GM21529 (cell line): ENCODE measurements at regions not wholly inside any gene's neighbourhood (a gene's known extent, or its start where the extent isn't known, plus 50 kb on each side); places are given as distances from the start of the nearest gene placed in this dataset.

ENCODE experiments used
- ATAC-seq: cut with Tn5 transposase; IDR thresholded peaks from one replicate; pipeline ENCODE4 v1.9.1; 2021; ENCODE audit not compliant: unreplicated experiment

DNA sequence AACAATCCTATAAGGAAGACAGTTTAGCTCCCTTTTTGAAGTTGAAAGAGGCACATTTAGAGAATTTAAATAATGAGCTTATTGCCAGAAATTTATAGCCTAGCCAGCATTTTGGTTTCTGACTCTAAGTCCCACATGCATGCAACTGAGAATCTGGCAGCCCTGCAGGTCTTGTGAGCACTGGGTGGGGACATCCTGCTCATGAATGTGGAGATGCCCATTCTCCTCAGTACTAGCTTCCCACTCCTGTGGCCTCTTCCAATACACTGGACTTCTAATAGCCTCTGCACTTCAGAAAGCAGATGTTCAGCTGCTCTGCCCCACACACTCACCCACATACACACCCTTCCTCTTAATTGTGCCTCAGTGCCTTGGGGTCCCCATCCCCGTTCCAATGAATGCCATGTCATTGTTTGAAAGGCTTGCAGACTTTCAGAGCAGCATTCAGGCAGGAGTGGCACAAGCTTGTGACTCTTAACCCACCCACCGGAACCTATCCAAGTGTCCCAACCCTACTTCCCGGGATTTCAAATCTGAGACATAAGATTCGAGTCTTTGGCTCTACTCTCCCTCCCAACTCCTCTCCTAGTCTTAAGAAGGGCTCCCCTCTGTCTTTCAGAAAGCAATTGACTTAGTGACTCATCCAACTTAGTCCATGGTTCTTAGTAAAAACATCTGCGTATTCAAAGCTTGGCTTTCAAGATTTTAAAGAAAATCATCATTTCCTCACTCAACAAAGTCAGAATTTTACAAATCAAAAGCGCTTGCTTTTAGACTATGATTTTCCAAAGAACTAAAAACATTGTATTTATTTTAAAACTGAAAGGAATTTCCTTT, 80.0 kb upstream of the FREM2 start:
- ATAC-seq: no peak

DNA sequence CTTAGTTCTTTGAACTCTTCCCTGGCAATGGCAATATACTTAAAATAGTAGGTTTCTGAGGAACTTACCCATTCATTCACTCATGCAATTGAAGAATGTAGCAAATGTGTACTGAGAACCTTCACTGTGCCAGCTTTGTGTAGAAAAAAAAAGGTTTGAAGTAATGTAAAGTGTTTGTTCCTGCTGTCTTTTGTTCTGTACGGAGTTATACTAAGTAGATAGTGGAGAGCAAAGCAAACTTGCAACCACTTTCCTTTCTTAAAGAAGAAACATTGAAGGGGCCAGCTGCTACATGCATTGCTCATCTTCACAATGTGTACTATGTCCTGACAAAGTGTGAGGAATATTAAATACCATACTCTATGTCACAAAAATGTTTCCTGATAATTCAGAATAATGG, 68.9 kb upstream of the FREM2 start:
- no peak for ATAC-seq

- no peak for ATAC-seq
Measured at GRCh38 chr13:38618336-38618735, 68.5 kb upstream of the FREM2 start.

DNA sequence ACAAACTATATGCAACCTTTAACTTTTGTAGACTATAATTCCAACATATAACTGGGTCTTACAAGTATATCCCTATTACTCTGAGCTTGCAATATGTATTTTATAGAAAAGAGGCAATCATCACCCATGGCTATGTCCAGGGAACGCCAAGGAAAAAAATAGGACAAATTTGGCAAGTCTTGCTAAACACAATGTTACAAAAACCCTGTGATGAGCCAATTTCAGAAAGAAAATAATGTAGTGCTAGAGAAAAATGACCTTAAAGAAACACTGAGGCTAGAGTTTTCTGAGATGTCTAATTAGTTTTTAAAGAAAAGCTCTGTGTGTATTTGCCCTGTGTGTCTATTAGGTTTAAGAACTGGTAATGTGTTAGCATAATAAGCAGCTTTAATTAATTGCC, 68.0 kb upstream of the FREM2 start:
- no peak for ATAC-seq

- ATAC-seq: no peak
Measured at GRCh38 chr13:38620876-38621275, 66.0 kb upstream of the FREM2 start.

DNA sequence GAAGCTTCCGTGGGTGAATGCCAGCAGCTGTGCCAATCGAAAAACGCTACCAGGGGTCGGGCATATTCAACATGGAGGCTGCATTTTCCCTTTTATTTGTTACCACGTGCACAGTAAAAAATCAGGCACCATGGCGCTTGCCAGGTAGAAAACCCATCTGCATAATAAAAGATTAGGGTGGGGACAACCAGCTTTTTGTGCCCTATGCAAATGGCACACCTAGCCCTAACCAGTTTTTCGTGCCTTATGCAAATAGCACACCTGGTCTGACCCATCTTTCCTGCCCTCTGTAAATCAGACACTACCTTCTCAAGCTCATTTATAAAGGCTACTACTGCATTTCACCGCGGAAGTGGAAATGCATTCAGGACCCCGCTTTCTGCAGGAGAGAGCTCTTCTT, 62.1 kb upstream of the FREM2 start:
- no peak for ATAC-seq

GRCh38 chr13:38628554-38628953, 58.3 kb upstream of the FREM2 start:
- no peak for ATAC-seq

GRCh38 chr13:38630780-38631179, 56.1 kb upstream of the FREM2 start:
- ATAC-seq: no peak

DNA sequence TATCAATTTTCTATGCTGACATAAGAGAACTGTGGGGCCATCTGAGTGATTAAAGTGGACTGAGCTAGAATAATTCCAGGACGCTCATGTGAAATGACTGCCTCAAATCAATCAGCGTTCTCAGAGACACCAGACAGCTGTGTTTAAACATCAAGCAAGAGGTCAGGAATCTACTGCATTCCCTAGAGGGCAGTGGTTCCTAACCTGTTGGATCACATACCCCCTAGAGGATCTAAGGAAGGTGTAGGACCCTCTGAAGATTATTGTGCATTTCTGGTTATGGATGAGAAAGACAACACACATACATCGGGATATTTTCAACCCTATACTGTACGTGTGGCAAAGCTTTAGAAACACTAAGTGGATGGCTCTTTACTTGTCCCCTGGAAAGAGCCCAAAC, 51.8 kb upstream of the FREM2 start:
- ATAC-seq: no peak

- no peak for ATAC-seq
Measured at GRCh38 chr13:38636073-38636472, 50.8 kb upstream of the FREM2 start.

GRCh38 chr13:38636761-38637160, 50.1 kb upstream of the FREM2 start:
- no peak for ATAC-seq
